GM20000 (cell line): ENCODE measurements at regions not wholly inside any gene's neighbourhood (a gene's known extent, or its start where the extent isn't known, plus 50 kb on each side); places are given as distances from the start of the nearest gene placed in this dataset.

Experiments
- DNase-seq: peaks from one replicate; pipeline ENCODE4 v3.0.0; 2012; ENCODE audit warnings: low spot score
- TF ChIP-seq, protein P1 (sequence below): IDR thresholded peaks from 2 replicates; pipeline ENCODE4 v1.5.1; 2012; ENCODE audit warnings: mild to moderate bottlenecking, control low read depth; ENCODE audit errors: extremely low read depth, missing control alignments

- TF ChIP-seq, protein P1, sequence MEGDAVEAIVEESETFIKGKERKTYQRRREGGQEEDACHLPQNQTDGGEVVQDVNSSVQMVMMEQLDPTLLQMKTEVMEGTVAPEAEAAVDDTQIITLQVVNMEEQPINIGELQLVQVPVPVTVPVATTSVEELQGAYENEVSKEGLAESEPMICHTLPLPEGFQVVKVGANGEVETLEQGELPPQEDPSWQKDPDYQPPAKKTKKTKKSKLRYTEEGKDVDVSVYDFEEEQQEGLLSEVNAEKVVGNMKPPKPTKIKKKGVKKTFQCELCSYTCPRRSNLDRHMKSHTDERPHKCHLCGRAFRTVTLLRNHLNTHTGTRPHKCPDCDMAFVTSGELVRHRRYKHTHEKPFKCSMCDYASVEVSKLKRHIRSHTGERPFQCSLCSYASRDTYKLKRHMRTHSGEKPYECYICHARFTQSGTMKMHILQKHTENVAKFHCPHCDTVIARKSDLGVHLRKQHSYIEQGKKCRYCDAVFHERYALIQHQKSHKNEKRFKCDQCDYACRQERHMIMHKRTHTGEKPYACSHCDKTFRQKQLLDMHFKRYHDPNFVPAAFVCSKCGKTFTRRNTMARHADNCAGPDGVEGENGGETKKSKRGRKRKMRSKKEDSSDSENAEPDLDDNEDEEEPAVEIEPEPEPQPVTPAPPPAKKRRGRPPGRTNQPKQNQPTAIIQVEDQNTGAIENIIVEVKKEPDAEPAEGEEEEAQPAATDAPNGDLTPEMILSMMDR: no peak
- DNase-seq: peak; percentile 65
Observed at GRCh38 chr10:70967591-70968587, 79.5 kb upstream of the PCBD1 start.

- TF ChIP-seq, protein P1: no peak
- no peak for DNase-seq
Observed at GRCh38 chr10:70969188-70969587, 80.8 kb upstream of the PCBD1 start.

DNA sequence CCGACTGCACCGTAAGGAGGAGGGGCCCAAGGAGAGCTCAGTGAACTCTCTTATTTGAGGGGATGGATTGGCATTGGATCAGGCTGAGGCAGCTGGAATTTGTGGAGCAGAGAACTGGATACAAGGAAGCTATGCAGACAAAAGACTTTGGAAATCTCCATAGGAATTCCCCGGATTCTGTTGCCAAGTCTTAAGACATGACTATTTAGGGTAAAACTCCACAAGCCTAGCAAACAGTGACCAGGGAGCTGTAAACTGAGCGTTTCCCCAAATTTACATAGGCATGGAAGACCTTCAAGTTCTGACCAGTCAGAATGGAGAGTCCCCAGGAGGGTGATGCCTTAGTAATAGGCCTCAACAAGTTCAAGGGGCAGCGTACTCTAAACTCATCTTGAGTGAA, 82.5 kb upstream of the PCBD1 start:
- no peak for DNase-seq
- TF ChIP-seq, protein P1: no peak

- TF ChIP-seq, protein P1: no peak
- no peak for DNase-seq
Observed at GRCh38 chr10:70973275-70973674, 84.9 kb upstream of the PCBD1 start.

GRCh38 chr10:70974351-70974901, 86.1 kb upstream of the PCBD1 start:
- no peak for DNase-seq

GRCh38 chr10:70974920-70975319, 86.6 kb upstream of the PCBD1 start:
- TF ChIP-seq, protein P1: no peak
- no peak for DNase-seq

More at GRCh38 chr10:70974351-70974901, 86.1 kb upstream of the PCBD1 start:
- TF ChIP-seq, protein P1: no peak

- DNase-seq: no peak
- TF ChIP-seq, protein P1: no peak
Observed at GRCh38 chr10:70976063-70976695, 87.8 kb upstream of the PCBD1 start.
